Peyer's patch (tissue), 4 donors: ENCODE measurements at regions not wholly inside any gene's neighbourhood (a gene's known extent, or its start where the extent isn't known, plus 50 kb on each side); places are given as distances from the start of the nearest gene placed in this dataset.

Source experiments
- DNase-seq, 3 donors: peaks; one replicate each; pipeline ENCODE4 v3.0.0-alpha.2; 2017 to 2019
- H3K27ac ChIP-seq, 4 donors: fragments of 200-600 bp; sonication (generic); one replicate each; pipeline ENCODE4 v1.5.1; 2016 to 2019
- H3K27me3 ChIP-seq, 2 donors: fragments of 200-600 bp; sonication (generic); one replicate each; pipeline ENCODE4 v1.5.1; 2019
- H3K36me3 ChIP-seq, 3 donors: fragments of 200-600 bp; sonication (generic); one replicate each; pipeline ENCODE4 v1.5.1; 2016 to 2019
- H3K4me1 ChIP-seq, 4 donors: fragments of 200-600 bp; sonication (generic); one replicate each; pipeline ENCODE4 v1.5.1; 2016 to 2019
- H3K4me3 ChIP-seq, 4 donors: fragments of 200-600 bp; sonication (generic); 1 replicate in 3 of 4; 2 replicates in 1 of 4; pipeline ENCODE4 v1.5.1; 2016 to 2019; ENCODE audit warnings: mild to moderate bottlenecking in 1 of 4
- H3K9me3 ChIP-seq, 4 donors: fragments of 200-600 bp; sonication (generic); one replicate each; pipeline ENCODE4 v1.5.1; 2016 to 2019; ENCODE audit warnings: mild to moderate bottlenecking in 1 of 4
- CTCF ChIP-seq, 6 experiments: fragments of 450-650 bp in 4 of 6; fragments of 200-600 bp in 2 of 6; sonication (generic) in 1 of 6; IDR thresholded peaks; one replicate each; pipeline ENCODE4 v1.5.1; 2017 to 2019; ENCODE audit warnings: antibody characterized with exemption in 6 of 6, mild to moderate bottlenecking in 3 of 6, moderate library complexity in 1 of 6
- POLR2A ChIP-seq, 2 donors: fragments of 450-650 bp; IDR thresholded peaks; one replicate each; pipeline ENCODE4 v1.5.1; 2017; ENCODE audit warnings: antibody characterized with exemption in 2 of 2, mild to moderate bottlenecking in 2 of 2, moderate library complexity in 2 of 2

- DNase-seq, result no peak
- TF ChIP-seq CTCF (IDR thresholded peaks at IDR 0.05), result no peak
- TF ChIP-seq POLR2A (IDR thresholded peaks at IDR 0.05), result no peak
- Histone ChIP-seq H3K36me3 (no peaks in the 10 kb centered on the region), H3K4me3 (no peak overlapping the region), H3K4me1 (peaks cover 0 to 47% (median 3%) of the 10 kb centered on the region in 4 donors), H3K27me3 (no peaks in the 10 kb centered on the region), H3K27ac (no peak overlapping the region), H3K9me3 (no peaks in the 10 kb centered on the region)
Measured at GRCh38 chr18:70425236-70425635, 136.4 kb downstream of the SOCS6 start.

GRCh38 chr18:70423988-70424387 lies 135.1 kb downstream of the SOCS6 start:
- no peak for DNase-seq
- TF ChIP-seq POLR2A (IDR thresholded peaks at IDR 0.05) (no peak), CTCF (IDR thresholded peaks at IDR 0.05) (no peak)
- no peak overlapping the region for H3K4me3 ChIP-seq
- H3K27me3 ChIP-seq, result no peaks in the 10 kb centered on the region
- peak overlapping the region in 1 of 4 donors; percentile 84 for H3K27ac ChIP-seq
- peaks cover 0 to 53% (median 3%) of the 10 kb centered on the region in 4 donors for H3K4me1 ChIP-seq
- H3K36me3 ChIP-seq, result no peaks in the 10 kb centered on the region
- no peaks in the 10 kb centered on the region for H3K9me3 ChIP-seq

GRCh38 chr18:70423120-70423519 lies 134.3 kb downstream of the SOCS6 start:
- Histone ChIP-seq H3K27ac (peak overlapping the region in 3 of 4 donors; percentile 49 to 84 (median 72)), H3K4me1 (peaks cover 0 to 48% (median 3%) of the 10 kb centered on the region in 4 donors), H3K9me3 (no peaks in the 10 kb centered on the region), H3K27me3 (no peaks in the 10 kb centered on the region), H3K4me3 (no peak overlapping the region), H3K36me3 (no peaks in the 10 kb centered on the region)
- TF ChIP-seq CTCF (IDR thresholded peaks at IDR 0.05) (no peak), POLR2A (IDR thresholded peaks at IDR 0.05) (no peak)
- no peak for DNase-seq

GRCh38 chr18:70422391-70422965 lies 133.6 kb downstream of the SOCS6 start:
- H3K27me3 ChIP-seq, result no peaks in the 10 kb centered on the region

GRCh38 chr18:70421471-70422390 lies 132.9 kb downstream of the SOCS6 start:
- no peaks in the 10 kb centered on the region for H3K27me3 ChIP-seq
- no peak overlapping the region for H3K4me3 ChIP-seq
- H3K36me3 ChIP-seq, result no peaks in the 10 kb centered on the region
- DNase-seq, result peak in 2 of 3 donors; percentile 85 to 89
- H3K4me1 ChIP-seq, result peaks cover 0 to 48% (median 3%) of the 10 kb centered on the region in 4 donors
- H3K27ac ChIP-seq, result peak overlapping the region in 3 of 4 donors; percentile 14 to 84 (median 72)
- no peak for TF ChIP-seq POLR2A (IDR thresholded peaks at IDR 0.05)
- no peak for TF ChIP-seq CTCF (IDR thresholded peaks at IDR 0.05)
- no peaks in the 10 kb centered on the region for H3K9me3 ChIP-seq

More at GRCh38 chr18:70422391-70422965, 133.6 kb downstream of the SOCS6 start:
- Histone ChIP-seq H3K27ac (peak overlapping the region in 3 of 4 donors; percentile 49 to 84 (median 72)), H3K9me3 (no peaks in the 10 kb centered on the region), H3K4me3 (no peak overlapping the region), H3K4me1 (peaks cover 0 to 48% (median 3%) of the 10 kb centered on the region in 4 donors), H3K36me3 (no peaks in the 10 kb centered on the region)
- peak in 1 of 3 donors; percentile 58 for DNase-seq
- TF ChIP-seq CTCF (IDR thresholded peaks at IDR 0.05), result no peak
- TF ChIP-seq POLR2A (IDR thresholded peaks at IDR 0.05), result no peak
